AG04450 (cell line): ENCODE measurements at regions not wholly inside any gene's neighbourhood (a gene's known extent, or its start where the extent isn't known, plus 50 kb on each side); places are given as distances from the start of the nearest gene placed in this dataset.

Experiments
- CTCF ChIA-PET: fragments of 300-600, 350-600 bp; formaldehyde crosslinking; extraction: SDS; loops from one replicate; lab custom pipeline; 2022; ENCODE audit warnings: antibody characterized with exemption, inconsistent platforms; lab: Charles Lee
- POLR2A ChIA-PET: fragments of 350-600 bp; formaldehyde crosslinking; extraction: SDS; loops from one replicate; lab custom pipeline; 2021; ENCODE audit warnings: antibody characterized with exemption, inconsistent platforms; lab: Yijun Ruan, JAX
- DNase-seq: peaks from one replicate; pipeline ENCODE4 v3.0.0-alpha.2; 2011; ENCODE audit warnings: low read depth, low spot score
- H3K27ac ChIP-seq: one replicate; pipeline ENCODE4 v1.5.1; 2012; ENCODE audit warnings: low read depth, low read length, control low read depth
- H3K27me3 ChIP-seq: one replicate; pipeline ENCODE4 v1.6.0; 2012; ENCODE audit warnings: low read length; ENCODE audit not compliant: control insufficient read depth, insufficient read depth
- H3K4me3 ChIP-seq: 2 replicates; pipeline ENCODE4 v1.5.1; 2011; ENCODE audit warnings: mild to moderate bottlenecking, low read depth, low read length, control low read depth
- H3K9me3 ChIP-seq: 2 replicates; pipeline ENCODE4 v1.5.1; 2012; ENCODE audit warnings: low read length; ENCODE audit not compliant: control insufficient read depth, insufficient read depth
- CTCF ChIP-seq: IDR thresholded peaks from 2 replicates; pipeline ENCODE4 v1.5.1; 2011; ENCODE audit warnings: low read depth, low read length, control low read depth, inconsistent platforms

DNA sequence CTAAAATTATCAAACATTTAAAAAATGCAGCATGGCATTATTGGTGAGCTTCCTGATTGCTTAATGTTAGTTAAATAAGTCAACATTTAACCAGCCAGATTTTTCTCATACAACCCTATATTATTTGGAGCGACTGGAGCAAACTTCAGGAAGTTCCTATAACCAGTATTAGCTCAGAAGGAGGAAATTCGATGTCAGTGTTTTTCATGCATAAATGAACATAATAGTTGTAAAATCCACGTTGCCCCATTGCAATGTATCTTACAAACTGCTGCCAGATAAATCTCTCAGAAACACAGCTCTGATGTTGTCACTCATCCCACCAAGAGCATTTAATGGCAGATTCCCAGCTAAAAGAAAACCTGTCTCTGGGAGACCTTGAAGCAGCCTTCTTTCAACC lies 278.5 kb downstream of the CASP12 start:
- Histone ChIP-seq H3K27ac (no peak overlapping the region), H3K27me3 (no peaks in the 10 kb centered on the region), H3K4me3 (no peak overlapping the region), H3K9me3 (no peaks in the 10 kb centered on the region)
- CTCF ChIA-PET: interaction anchor here (1.5 kb wide), 1 partner anchor 10 kb away, joined by 5 read pairs; no protein-coding TSS in a partner anchor
- no peak for TF ChIP-seq CTCF
- POLR2A ChIA-PET: no interaction called here
- no peak for DNase-seq

DNA sequence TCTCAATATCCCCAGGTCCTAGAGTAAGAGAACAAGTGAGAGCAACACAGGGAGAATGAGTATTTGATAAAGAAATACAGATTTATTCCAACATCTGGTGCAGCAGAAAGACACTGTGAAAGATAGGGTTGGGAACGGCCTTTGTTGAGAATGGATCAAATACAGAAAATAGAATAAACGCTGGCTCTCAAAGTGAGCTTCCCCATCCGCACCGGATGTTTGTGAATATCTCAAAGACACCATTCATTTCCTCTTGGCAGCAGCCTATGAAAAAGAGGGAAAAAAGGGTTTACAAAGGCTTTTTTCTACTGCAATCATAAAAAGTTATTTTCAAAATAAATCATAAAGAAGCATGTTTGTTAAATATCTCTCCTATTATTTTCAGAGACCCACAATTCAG lies 279.3 kb downstream of the CASP12 start:
- no peak for DNase-seq
- POLR2A ChIA-PET: no interaction called here
- no peak overlapping the region for H3K27ac ChIP-seq
- no peak overlapping the region for H3K4me3 ChIP-seq
- no peak for TF ChIP-seq CTCF
- H3K27me3 ChIP-seq: no peaks in the 10 kb centered on the region
- no peaks in the 10 kb centered on the region for H3K9me3 ChIP-seq
- CTCF ChIA-PET: no interaction called here

GRCh38 chr11:104614961-104615360 lies 283.3 kb downstream of the CASP12 start:
- no peak for TF ChIP-seq CTCF
- no peaks in the 10 kb centered on the region for H3K27me3 ChIP-seq
- no peak overlapping the region for H3K4me3 ChIP-seq
- DNase-seq: no peak
- POLR2A ChIA-PET: no interaction called here
- CTCF ChIA-PET: no interaction called here
- no peaks in the 10 kb centered on the region for H3K9me3 ChIP-seq
- H3K27ac ChIP-seq: no peak overlapping the region

DNA sequence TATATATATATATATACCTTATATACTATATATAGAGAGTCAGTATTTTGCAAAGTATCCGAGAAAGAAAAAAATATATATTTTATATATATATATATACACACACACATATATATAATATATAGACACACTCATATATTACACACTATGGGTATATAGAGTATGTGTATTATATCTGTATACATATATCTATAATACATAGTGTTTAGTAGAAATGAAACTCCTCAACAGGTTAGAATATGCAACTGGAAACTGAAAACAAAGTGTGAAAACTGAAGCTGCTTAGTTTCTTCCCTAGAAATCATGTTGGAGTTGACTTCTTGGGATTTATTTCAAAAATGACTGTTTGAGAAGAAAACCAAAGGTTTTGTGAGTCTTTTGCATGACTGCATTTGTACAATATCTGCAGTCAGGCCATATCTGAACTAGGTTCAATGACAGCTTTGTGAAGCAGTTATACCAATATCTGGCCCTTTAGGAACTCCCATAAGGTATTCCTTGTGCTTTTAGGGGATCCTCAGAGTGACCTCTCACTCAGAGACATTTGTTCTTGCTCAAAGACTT lies 284.1 kb downstream of the CASP12 start:
- H3K4me3 ChIP-seq: no peak overlapping the region
- ChIA-PET CTCF (interaction anchor here (1.2 kb wide), 1 partner anchor 1249 kb away, joined by 4 read pairs; no protein-coding TSS in a partner anchor), POLR2A (no interaction called here)
- no peaks in the 10 kb centered on the region for H3K27me3 ChIP-seq
- H3K9me3 ChIP-seq: no peaks in the 10 kb centered on the region
- TF ChIP-seq CTCF: no peak
- H3K27ac ChIP-seq: no peak overlapping the region
- DNase-seq: no peak

DNA sequence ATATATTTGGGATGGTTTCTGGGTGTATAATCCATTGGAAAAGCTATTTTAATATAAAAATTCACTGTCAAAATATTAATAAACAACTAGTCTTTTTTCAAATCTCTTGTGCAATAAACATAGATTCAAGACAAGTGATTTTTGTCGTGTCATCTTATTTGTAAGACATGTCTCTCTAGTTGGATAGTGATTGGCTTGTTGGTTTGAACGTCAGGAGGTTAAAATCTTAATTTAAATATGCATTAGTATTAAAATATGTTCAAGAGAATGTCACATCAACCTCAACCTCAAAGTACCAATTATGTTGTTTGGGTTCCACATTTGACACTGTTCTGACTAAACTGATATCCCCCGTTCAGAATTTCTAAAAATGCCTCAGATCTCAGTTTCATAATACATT lies 287.6 kb downstream of the CASP12 start:
- no peak for DNase-seq
- TF ChIP-seq CTCF: no peak
- Histone ChIP-seq H3K27me3 (no peaks in the 10 kb centered on the region), H3K4me3 (no peak overlapping the region), H3K9me3 (no peaks in the 10 kb centered on the region), H3K27ac (no peak overlapping the region)
- ChIA-PET POLR2A (no interaction called here), CTCF (interaction anchor here (0.9 to 3.5 kb wide), 2 partner anchors 22 to 1252 kb away, joined by 3 to 24 read pairs; no protein-coding TSS in a partner anchor)
